Suprapubic skin (tissue), 4 donors: ENCODE measurements at regions not wholly inside any gene's neighbourhood (a gene's known extent, or its start where the extent isn't known, plus 50 kb on each side); places are given as distances from the start of the nearest gene placed in this dataset.

ENCODE experiments used
- DNase-seq, 2 donors: peaks; one replicate each; pipeline ENCODE4 v3.0.0-alpha.2; 2019; ENCODE audit warnings: low spot score in 2 of 2
- H3K27ac ChIP-seq: fragments of 200-600 bp; sonication (generic); one replicate; pipeline ENCODE4 v1.5.1; 2019
- H3K27me3 ChIP-seq: fragments of 200-600 bp; sonication (generic); one replicate; pipeline ENCODE4 v1.5.1; 2019
- H3K36me3 ChIP-seq: fragments of 200-600 bp; sonication (generic); one replicate; pipeline ENCODE4 v1.5.1; 2019
- H3K4me1 ChIP-seq: fragments of 200-600 bp; sonication (generic); one replicate; pipeline ENCODE4 v1.5.1; 2019
- H3K4me3 ChIP-seq: fragments of 200-600 bp; sonication (generic); one replicate; pipeline ENCODE4 v1.5.1; 2019; ENCODE audit warnings: mild to moderate bottlenecking
- H3K9me3 ChIP-seq: fragments of 200-600 bp; sonication (generic); one replicate; pipeline ENCODE4 v1.5.1; 2019
- EP300 ChIP-seq: sonication (generic); formaldehyde crosslinking; IDR thresholded peaks from one replicate; pipeline ENCODE4 v1.6.1; 2017; ENCODE audit warnings: antibody characterized with exemption
- POLR2A ChIP-seq, 2 donors: fragments of 450-650 bp; IDR thresholded peaks; one replicate each; pipeline ENCODE4 v1.6.1; 2017; ENCODE audit warnings: antibody characterized with exemption in 2 of 2, mild to moderate bottlenecking in 2 of 2, moderate library complexity in 2 of 2
- POLR2AphosphoS5 ChIP-seq, 3 donors: sonication (generic); formaldehyde crosslinking; IDR thresholded peaks; one replicate each; pipeline ENCODE4 v1.6.1; 2017; ENCODE audit warnings: antibody characterized with exemption in 3 of 3
- WGBS: methylation state at CpG from one replicate; pipeline ENCODE4 v1.1.5; 2018; 5-methylcytosine and 5-hydroxymethylcytosine counted together
- TF ChIP-seq, protein P1 (sequence below), 2 donors: fragments of 200-600 bp in 1 of 2; fragments of 450-650 bp in 1 of 2; sonication (generic) in 1 of 2; IDR thresholded peaks; one replicate each; pipeline ENCODE4 v1.5.1; 2016 to 2019; ENCODE audit warnings: antibody characterized with exemption in 2 of 2, mild to moderate bottlenecking in 1 of 2, moderate library complexity in 1 of 2

DNA sequence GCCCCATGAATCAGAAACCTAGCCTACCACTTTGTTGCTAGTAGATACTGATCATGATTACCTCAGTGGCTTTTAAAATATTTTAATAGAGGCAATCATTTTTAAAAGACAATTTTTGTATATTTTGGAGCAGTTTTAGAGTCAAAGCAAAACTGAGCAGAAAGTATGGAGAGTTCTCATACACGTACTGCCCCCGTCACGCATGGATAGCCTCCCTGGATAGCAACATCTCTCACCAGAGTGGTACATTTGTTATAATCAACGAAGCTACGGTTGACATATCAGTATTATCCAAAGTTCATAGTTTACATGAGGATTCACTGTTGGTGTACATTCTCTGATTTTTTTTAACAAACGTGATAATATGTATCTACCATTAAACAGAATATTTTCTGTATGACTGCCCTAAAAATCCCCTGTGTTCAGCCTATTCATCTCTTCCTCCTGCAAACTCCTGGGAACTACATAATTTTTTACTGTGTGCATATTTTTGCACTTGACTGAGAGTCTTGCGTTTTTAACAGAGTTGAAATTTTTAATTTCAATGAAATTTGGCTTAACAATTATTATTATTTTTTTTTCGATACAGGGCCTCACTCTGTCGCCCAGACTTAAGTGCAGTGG is 1436.8 kb upstream of the PCDH9 start:
- no peaks in the 10 kb centered on the region for H3K36me3 ChIP-seq
- WGBS: 80% methylated on average over 9 of the region's 9 CpGs
- no peak overlapping the region for H3K4me3 ChIP-seq
- no peaks in the 10 kb centered on the region for H3K9me3 ChIP-seq
- no peaks in the 10 kb centered on the region for H3K4me1 ChIP-seq
- H3K27me3 ChIP-seq: no peaks in the 10 kb centered on the region
- DNase-seq: no peak
- H3K27ac ChIP-seq: no peak overlapping the region
- TF ChIP-seq EP300 (no peak), POLR2AphosphoS5 (IDR thresholded peaks at IDR 0.05) (no peak), POLR2A (IDR thresholded peaks at IDR 0.05) (no peak)
- TF ChIP-seq, protein P1, sequence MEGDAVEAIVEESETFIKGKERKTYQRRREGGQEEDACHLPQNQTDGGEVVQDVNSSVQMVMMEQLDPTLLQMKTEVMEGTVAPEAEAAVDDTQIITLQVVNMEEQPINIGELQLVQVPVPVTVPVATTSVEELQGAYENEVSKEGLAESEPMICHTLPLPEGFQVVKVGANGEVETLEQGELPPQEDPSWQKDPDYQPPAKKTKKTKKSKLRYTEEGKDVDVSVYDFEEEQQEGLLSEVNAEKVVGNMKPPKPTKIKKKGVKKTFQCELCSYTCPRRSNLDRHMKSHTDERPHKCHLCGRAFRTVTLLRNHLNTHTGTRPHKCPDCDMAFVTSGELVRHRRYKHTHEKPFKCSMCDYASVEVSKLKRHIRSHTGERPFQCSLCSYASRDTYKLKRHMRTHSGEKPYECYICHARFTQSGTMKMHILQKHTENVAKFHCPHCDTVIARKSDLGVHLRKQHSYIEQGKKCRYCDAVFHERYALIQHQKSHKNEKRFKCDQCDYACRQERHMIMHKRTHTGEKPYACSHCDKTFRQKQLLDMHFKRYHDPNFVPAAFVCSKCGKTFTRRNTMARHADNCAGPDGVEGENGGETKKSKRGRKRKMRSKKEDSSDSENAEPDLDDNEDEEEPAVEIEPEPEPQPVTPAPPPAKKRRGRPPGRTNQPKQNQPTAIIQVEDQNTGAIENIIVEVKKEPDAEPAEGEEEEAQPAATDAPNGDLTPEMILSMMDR (IDR thresholded peaks at IDR 0.05): no peak

DNA sequence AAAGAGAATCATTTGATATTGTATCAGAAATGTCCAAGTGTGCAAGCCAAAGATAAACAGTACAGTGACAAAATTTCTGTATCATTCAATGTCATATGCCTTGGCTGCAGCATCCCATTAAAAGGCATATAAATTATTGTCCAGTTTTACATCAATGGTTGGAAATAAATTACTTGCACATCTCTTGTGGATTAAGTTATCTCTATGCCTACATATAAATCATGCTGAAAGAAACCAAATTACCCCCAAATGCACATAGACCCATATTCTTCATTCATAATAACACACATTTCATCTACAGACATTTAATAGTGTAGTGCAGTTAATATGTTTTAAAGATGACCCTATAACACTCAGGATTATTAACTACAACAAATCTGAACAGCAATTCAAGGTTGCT is 1415.7 kb upstream of the PCDH9 start:
- DNase-seq: no peak
- no peaks in the 10 kb centered on the region for H3K4me1 ChIP-seq
- H3K4me3 ChIP-seq: no peak overlapping the region
- H3K36me3 ChIP-seq: no peaks in the 10 kb centered on the region
- H3K27ac ChIP-seq: no peak overlapping the region
- TF ChIP-seq, protein P1 (IDR thresholded peaks at IDR 0.05): no peak
- no peak for TF ChIP-seq POLR2AphosphoS5 (IDR thresholded peaks at IDR 0.05)
- TF ChIP-seq POLR2A (IDR thresholded peaks at IDR 0.05): no peak
- TF ChIP-seq EP300: no peak
- H3K9me3 ChIP-seq: peaks cover 9% of the 10 kb centered on the region
- no peaks in the 10 kb centered on the region for H3K27me3 ChIP-seq

DNA sequence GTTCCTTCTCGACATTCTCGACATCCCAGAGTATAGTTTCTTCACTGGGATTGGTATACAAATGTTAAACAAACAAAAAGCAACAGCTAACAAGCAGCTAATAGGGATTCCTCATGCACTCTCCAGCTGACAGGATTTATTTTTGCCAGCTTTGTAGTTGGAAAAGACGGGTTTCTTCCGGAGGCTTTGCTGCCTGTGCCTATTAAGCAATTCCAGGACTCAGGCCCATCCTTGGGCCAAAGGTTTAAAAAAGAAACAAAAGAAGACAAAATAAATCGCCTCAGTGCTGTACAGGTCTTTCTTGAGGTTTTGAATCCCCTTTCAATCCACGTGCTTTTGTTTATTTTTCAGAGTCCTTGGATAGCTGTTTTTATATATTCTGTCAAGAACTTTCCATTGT is 1414.5 kb upstream of the PCDH9 start:
- peaks cover 9% of the 10 kb centered on the region for H3K9me3 ChIP-seq
- H3K4me3 ChIP-seq: no peak overlapping the region
- H3K36me3 ChIP-seq: no peaks in the 10 kb centered on the region
- no peaks in the 10 kb centered on the region for H3K4me1 ChIP-seq
- DNase-seq: no peak
- H3K27me3 ChIP-seq: no peaks in the 10 kb centered on the region
- H3K27ac ChIP-seq: no peak overlapping the region
- TF ChIP-seq, protein P1 (IDR thresholded peaks at IDR 0.05): no peak
- no peak for TF ChIP-seq POLR2AphosphoS5 (IDR thresholded peaks at IDR 0.05)
- TF ChIP-seq POLR2A (IDR thresholded peaks at IDR 0.05): no peak
- TF ChIP-seq EP300: no peak
- 42% methylated on average over 6 of the region's 6 CpGs for WGBS

DNA sequence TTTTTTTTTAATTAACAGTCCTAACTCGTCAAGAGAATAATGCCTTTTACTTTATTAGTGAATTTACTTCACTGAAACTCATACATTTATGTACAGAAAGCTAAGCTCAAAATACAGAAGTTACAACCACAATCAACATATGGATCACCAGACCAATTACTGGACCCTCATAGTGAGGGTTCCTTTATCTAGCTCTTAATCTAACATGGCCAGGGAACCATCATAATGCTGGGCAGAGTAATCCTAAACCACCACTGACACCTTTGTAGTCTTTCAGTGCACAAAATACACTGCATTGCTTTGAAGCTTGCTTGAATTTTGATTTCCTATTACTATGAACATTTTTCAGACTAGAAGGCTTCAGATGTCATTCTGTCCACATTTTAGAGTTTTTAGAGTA is 1406.6 kb upstream of the PCDH9 start:
- peaks cover 5% of the 10 kb centered on the region for H3K9me3 ChIP-seq
- WGBS: 60% methylated on average over 1 of the region's 1 CpG

DNA sequence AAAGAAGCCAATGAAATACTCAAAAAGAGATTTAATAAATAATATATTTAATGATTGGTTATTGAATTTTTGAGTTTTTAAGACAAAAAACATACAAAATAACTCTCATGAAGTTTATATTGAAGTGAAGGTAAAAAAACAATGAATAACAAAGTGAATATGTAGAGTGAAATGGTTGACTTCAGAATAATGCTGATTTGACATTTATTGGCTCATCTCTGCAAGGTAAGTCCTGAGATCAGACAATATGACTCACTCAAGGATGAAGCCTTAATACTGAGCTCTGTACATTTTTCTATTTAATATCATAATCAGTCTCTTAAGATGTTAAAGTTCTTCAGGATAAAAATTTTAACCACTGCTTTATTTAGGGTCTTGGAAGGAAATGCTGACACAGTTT is 1398.9 kb upstream of the PCDH9 start:
- Histone ChIP-seq H3K4me3 (no peak overlapping the region), H3K27me3 (no peaks in the 10 kb centered on the region), H3K27ac (no peak overlapping the region), H3K9me3 (no peaks in the 10 kb centered on the region), H3K4me1 (no peaks in the 10 kb centered on the region), H3K36me3 (no peaks in the 10 kb centered on the region)
- no peak for DNase-seq
- TF ChIP-seq POLR2AphosphoS5 (IDR thresholded peaks at IDR 0.05): no peak

More for the DNA sequence above, 1406.6 kb upstream of the PCDH9 start:
- Histone ChIP-seq H3K4me1 (no peaks in the 10 kb centered on the region), H3K36me3 (no peaks in the 10 kb centered on the region), H3K27me3 (no peaks in the 10 kb centered on the region), H3K27ac (no peak overlapping the region), H3K4me3 (no peak overlapping the region)
- no peak for TF ChIP-seq POLR2AphosphoS5 (IDR thresholded peaks at IDR 0.05)
- no peak for TF ChIP-seq POLR2A (IDR thresholded peaks at IDR 0.05)
- TF ChIP-seq, protein P1 (IDR thresholded peaks at IDR 0.05): no peak
- no peak for TF ChIP-seq EP300
- no peak for DNase-seq

DNA sequence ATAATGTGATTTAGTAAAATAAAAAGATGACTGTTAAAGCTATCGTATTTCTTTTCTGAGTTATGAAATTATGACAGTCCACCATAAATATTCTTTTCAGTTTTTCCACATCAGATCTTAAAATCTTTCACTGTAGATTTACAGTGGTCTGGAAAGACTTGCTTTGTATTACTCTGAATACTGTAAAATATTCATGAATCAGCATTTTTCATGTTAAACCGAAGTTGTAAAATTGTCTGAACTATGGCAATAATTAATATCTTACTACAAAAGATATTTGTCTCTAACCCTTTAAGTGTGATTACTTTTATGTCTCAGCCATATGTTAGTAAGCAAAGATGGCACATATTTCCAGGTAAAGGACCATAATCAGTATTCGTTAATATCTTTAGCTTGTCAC is 1397.2 kb upstream of the PCDH9 start:
- no peak for TF ChIP-seq EP300
- TF ChIP-seq POLR2A (IDR thresholded peaks at IDR 0.05): no peak
- TF ChIP-seq, protein P1 (IDR thresholded peaks at IDR 0.05): no peak
- no peak for TF ChIP-seq POLR2AphosphoS5 (IDR thresholded peaks at IDR 0.05)
- Histone ChIP-seq H3K9me3 (no peaks in the 10 kb centered on the region), H3K27ac (no peak overlapping the region), H3K36me3 (no peaks in the 10 kb centered on the region), H3K27me3 (no peaks in the 10 kb centered on the region), H3K4me3 (no peak overlapping the region), H3K4me1 (no peaks in the 10 kb centered on the region)
- WGBS: 45% methylated on average over 3 of the region's 3 CpGs
- no peak for DNase-seq
